AG04449 (cell line): ENCODE measurements at regions not wholly inside any gene's neighbourhood (a gene's known extent, or its start where the extent isn't known, plus 50 kb on each side); places are given as distances from the start of the nearest gene placed in this dataset.

Experiments used
- CTCF ChIA-PET: fragments of 350-600 bp; formaldehyde crosslinking; extraction: SDS; loops from one replicate; lab custom pipeline; 2021; ENCODE audit warnings: antibody characterized with exemption; lab: Yijun Ruan, JAX
- POLR2A ChIA-PET: fragments of 400-600, 350-600 bp; formaldehyde crosslinking; extraction: SDS; loops from one replicate; lab custom pipeline; 2020; ENCODE audit warnings: antibody characterized with exemption, inconsistent platforms; lab: Yijun Ruan, JAX
- DNase-seq: peaks from one replicate; pipeline ENCODE4 v3.0.0-alpha.2; 2010; ENCODE audit warnings: low read depth, low spot score
- H3K4me3 ChIP-seq: 2 replicates; pipeline ENCODE4 v1.5.1; 2011; ENCODE audit warnings: low read depth, mild to moderate bottlenecking, control low read depth, low read length
- CTCF ChIP-seq: IDR thresholded peaks from one replicate; pipeline ENCODE4 v1.5.1; 2011; ENCODE audit warnings: mild to moderate bottlenecking, moderate library complexity, low read length, control low read depth, inconsistent platforms; ENCODE audit not compliant: insufficient read depth; ENCODE audit errors: missing control alignments

GRCh38 chr12:34343345-34343744, 321.0 kb downstream of the ALG10 start:
- ChIA-PET POLR2A (no interaction called here), CTCF (no interaction called here)
- no peak for DNase-seq
- H3K4me3 ChIP-seq = no peak overlapping the region
- no peak for TF ChIP-seq CTCF

GRCh38 chr12:34343766-34344165, 321.5 kb downstream of the ALG10 start:
- ChIA-PET CTCF (no interaction called here), POLR2A (no interaction called here)
- no peak for TF ChIP-seq CTCF
- no peak overlapping the region for H3K4me3 ChIP-seq
- no peak for DNase-seq

GRCh38 chr12:34344851-34345522, 322.7 kb downstream of the ALG10 start:
- ChIA-PET CTCF (no interaction called here), POLR2A (no interaction called here)
- no peak overlapping the region for H3K4me3 ChIP-seq

GRCh38 chr12:34345801-34346200, 323.5 kb downstream of the ALG10 start:
- no peak overlapping the region for H3K4me3 ChIP-seq
- CTCF ChIA-PET = no interaction called here
- TF ChIP-seq CTCF = no peak
- POLR2A ChIA-PET = no interaction called here
- DNase-seq = no peak

More at GRCh38 chr12:34344851-34345522, 322.7 kb downstream of the ALG10 start:
- TF ChIP-seq CTCF = no peak
- no peak for DNase-seq

GRCh38 chr12:34346372-34347034, 324.2 kb downstream of the ALG10 start:
- no peak for DNase-seq
- ChIA-PET POLR2A (no interaction called here), CTCF (no interaction called here)
- no peak overlapping the region for H3K4me3 ChIP-seq
- no peak for TF ChIP-seq CTCF

GRCh38 chr12:34347367-34347766, 325.1 kb downstream of the ALG10 start:
- H3K4me3 ChIP-seq = no peak overlapping the region
- CTCF ChIA-PET = no interaction called here
- DNase-seq = no peak
- POLR2A ChIA-PET = no interaction called here
- no peak for TF ChIP-seq CTCF
